ENCODE measurements at regions not wholly inside any gene's neighbourhood (a gene's known extent, or its start where the extent isn't known, plus 50 kb on each side); places are given as distances from the start of the nearest gene placed in this dataset.

- H3K36me3 Mint-ChIP-seq, result no peaks in the 10 kb centered on the region
- no peak overlapping the region for H3K4me3 Mint-ChIP-seq
- H3K9me3 Mint-ChIP-seq, result no peaks in the 10 kb centered on the region
- H3K27me3 Mint-ChIP-seq, result peaks cover 5% of the 10 kb centered on the region
- intact Hi-C loops (cut with micrococcal nuclease), result no loop called here
- H3K27ac Mint-ChIP-seq, result no peak overlapping the region
- DNase-seq, result no peak
- ChIA-PET POLR2A (no interaction called here), CTCF (no interaction called here)
- H3K4me1 Mint-ChIP-seq (ENCODE audit: low read depth), result no peaks in the 10 kb centered on the region
Measured at GRCh38 chr5:111676926-111677415, 80.0 kb downstream of the NREP start.

DNA sequence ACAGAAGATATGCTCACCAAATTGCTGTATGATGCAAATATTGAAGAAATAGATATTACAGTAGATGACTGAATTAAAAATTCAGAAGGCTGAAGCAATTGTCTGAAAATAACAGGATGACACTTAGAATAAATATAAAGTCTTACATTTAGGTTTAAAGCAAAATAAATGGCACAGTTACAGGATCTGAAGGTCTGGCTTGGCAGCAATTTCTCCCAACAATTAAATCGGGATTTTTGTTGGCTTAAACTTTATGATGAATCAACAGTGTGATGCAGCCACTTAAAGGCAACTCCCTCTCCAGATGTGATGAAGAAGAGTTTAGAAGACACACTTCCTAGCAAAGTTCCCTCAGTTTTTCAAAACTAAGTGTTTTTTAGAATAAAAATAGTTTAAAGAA is 80.5 kb downstream of the NREP start:
- H3K4me3 Mint-ChIP-seq, result no peak overlapping the region
- ChIA-PET CTCF (no interaction called here), POLR2A (no interaction called here)
- H3K9me3 Mint-ChIP-seq, result no peaks in the 10 kb centered on the region
- H3K36me3 Mint-ChIP-seq, result no peaks in the 10 kb centered on the region
- no peak overlapping the region for H3K27ac Mint-ChIP-seq
- intact Hi-C loops (cut with micrococcal nuclease), result no loop called here
- H3K4me1 Mint-ChIP-seq (ENCODE audit: low read depth), result no peaks in the 10 kb centered on the region
- H3K27me3 Mint-ChIP-seq, result peaks cover 5% of the 10 kb centered on the region
- no peak for DNase-seq

DNA sequence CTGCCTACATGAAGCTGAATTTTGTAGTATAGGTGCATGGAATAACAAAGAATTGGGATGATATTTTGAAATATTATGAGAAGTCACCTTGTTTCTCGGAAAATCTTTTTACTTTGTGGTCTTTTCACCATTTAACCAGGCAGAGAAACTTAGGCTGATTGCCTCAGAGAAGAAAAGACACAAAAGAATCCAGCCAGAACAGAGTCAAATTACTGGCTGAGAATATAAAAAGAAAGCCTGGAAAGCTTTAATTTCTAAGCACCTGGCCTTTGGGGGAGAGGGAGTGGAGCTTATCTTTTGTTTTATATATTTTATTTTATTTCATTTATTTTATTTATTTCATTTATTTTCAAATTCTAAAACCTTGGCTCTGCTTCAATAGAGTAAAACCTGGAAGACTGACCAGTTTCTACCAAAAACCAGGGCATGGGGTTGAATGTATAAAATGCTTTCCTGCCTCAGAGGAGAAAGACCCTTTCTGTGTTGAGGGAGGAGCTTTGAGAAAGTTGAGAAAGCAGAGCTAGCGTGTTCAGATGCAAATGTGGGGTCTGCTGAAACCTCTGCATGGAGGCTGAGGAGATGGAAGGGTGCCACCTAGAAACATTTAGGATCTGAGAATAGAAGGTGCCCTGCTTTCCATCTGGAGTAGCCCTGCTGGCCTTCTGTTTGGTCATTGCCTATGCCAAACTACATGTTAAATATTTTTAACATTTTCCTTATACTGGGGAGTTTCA is 81.6 kb downstream of the NREP start:
- CTCF ChIA-PET, result no interaction called here
- intact Hi-C loops (cut with micrococcal nuclease), result no loop called here

GRCh38 chr5:111673891-111674626 is 82.9 kb downstream of the NREP start:
- no peaks in the 10 kb centered on the region for H3K4me1 Mint-ChIP-seq (ENCODE audit: low read depth)
- H3K36me3 Mint-ChIP-seq, result no peaks in the 10 kb centered on the region
- CTCF ChIA-PET, result no interaction called here
- H3K27me3 Mint-ChIP-seq, result peaks cover 1% of the 10 kb centered on the region
- POLR2A ChIA-PET, result no interaction called here
- intact Hi-C loops (cut with micrococcal nuclease), result no loop called here
- H3K27ac Mint-ChIP-seq, result no peak overlapping the region
- H3K9me3 Mint-ChIP-seq, result no peaks in the 10 kb centered on the region
- no peak for DNase-seq
- H3K4me3 Mint-ChIP-seq, result no peak overlapping the region

More for the DNA sequence above, 81.6 kb downstream of the NREP start:
- POLR2A ChIA-PET, result no interaction called here
- H3K27me3 Mint-ChIP-seq, result peaks cover 3% of the 10 kb centered on the region
- H3K9me3 Mint-ChIP-seq, result no peaks in the 10 kb centered on the region
- no peak overlapping the region for H3K27ac Mint-ChIP-seq
- no peaks in the 10 kb centered on the region for H3K4me1 Mint-ChIP-seq (ENCODE audit: low read depth)
- H3K4me3 Mint-ChIP-seq, result no peak overlapping the region
- no peak for DNase-seq
- no peaks in the 10 kb centered on the region for H3K36me3 Mint-ChIP-seq

GRCh38 chr5:111672099-111672498 is 84.9 kb downstream of the NREP start:
- Mint-ChIP-seq H3K4me1 (ENCODE audit: low read depth) (no peaks in the 10 kb centered on the region), H3K36me3 (no peaks in the 10 kb centered on the region), H3K27me3 (peaks cover 2% of the 10 kb centered on the region), H3K4me3 (no peak overlapping the region), H3K27ac (no peak overlapping the region), H3K9me3 (no peaks in the 10 kb centered on the region)
- intact Hi-C loops (cut with micrococcal nuclease), result no loop called here
- POLR2A ChIA-PET, result no interaction called here
- DNase-seq, result no peak
- CTCF ChIA-PET, result no interaction called here

DNA sequence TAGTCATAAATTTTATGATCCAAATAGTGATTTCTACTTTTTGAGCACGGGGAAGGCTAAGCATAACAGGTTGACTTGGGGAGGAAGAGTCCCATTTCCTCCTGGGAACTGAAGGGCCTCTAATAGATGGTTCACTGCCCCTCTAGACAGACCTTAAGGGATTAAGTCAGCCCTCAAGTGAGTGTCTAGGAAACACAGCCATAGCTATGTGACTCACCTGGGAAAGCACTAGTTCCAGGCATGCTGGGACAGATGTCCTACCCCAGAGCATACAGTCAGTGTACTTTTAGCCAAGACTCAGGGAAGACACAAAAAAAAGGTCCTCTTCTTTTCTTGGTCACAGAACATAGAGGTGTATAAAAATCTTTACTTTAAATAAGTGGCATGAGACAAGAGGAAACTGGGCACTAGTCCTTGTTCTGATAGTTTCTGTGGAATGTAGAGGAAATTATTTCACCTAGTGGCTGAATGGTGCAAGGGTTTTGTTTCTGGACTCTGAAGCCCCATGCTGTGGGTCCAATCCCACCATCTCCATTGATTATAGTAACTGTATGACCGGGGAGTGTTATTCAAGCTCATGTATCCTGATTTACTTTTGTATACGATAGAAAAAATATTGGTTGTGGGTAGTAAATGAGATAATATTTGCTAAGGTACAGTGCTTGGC is 86.0 kb downstream of the NREP start:
- Mint-ChIP-seq H3K9me3 (no peaks in the 10 kb centered on the region), H3K4me3 (no peak overlapping the region), H3K36me3 (no peaks in the 10 kb centered on the region), H3K4me1 (ENCODE audit: low read depth) (no peaks in the 10 kb centered on the region), H3K27me3 (peaks cover 3% of the 10 kb centered on the region), H3K27ac (no peak overlapping the region)
- CTCF ChIA-PET, result no interaction called here
- POLR2A ChIA-PET, result no interaction called here
- no peak for DNase-seq
- intact Hi-C loops (cut with micrococcal nuclease), result no loop called here

DNA sequence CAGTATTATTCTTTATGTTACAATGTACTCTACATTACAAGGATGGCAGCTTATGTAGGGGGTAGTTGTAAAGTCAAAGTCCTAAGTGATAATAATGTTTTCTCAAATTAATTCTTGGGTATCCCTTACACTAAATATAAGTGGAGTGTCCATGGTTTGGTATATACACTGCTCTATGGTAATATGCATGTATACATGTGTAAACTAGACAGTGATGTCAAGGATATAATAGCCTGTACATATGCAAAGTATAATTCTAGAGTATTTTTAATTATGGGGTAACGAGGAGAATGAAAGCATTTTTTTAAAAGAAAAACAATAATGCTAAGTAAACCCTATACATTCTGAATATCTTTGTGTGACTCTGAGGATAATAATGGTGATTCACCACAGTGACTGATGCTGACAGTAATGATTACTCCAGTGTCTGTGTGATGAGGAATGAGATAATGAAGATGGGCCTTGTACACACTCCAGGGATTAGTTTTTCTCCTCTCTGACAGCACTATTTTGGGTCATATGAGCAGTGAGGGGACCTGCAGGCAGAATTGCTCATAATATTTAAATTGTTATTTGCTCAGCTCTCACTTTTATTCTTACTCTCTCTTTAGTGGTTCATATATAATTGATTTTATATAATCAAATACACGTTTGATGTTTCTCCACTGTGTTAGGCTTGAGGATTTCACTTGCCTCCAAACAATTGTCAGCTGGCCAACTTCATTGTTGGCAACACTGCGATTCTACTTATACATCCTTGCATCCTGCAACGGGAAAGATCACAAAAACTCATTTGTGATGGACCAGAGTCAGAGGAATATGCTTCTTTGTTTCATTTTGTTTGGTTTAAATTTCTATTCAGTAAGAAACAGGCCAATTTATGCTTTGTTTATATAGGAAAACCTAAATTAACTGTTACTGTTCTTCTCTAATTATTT is 88.2 kb downstream of the NREP start:
- no peak for DNase-seq
- ChIA-PET CTCF (interaction anchor here (1.7 kb wide), 1 partner anchor 118 kb away, joined by 8 read pairs; no protein-coding TSS in a partner anchor), POLR2A (no interaction called here)
- no peaks in the 10 kb centered on the region for H3K4me1 Mint-ChIP-seq (ENCODE audit: low read depth)
- H3K4me3 Mint-ChIP-seq, result no peak overlapping the region
- peaks cover 3% of the 10 kb centered on the region for H3K27me3 Mint-ChIP-seq
- H3K27ac Mint-ChIP-seq, result no peak overlapping the region
- H3K36me3 Mint-ChIP-seq, result no peaks in the 10 kb centered on the region
- intact Hi-C loops (cut with micrococcal nuclease), result loop anchor here (10.0 kb wide), 1 partner anchor 114 kb away; no protein-coding TSS in a partner anchor
- H3K9me3 Mint-ChIP-seq, result no peaks in the 10 kb centered on the region

- no peak overlapping the region for H3K27ac Mint-ChIP-seq
- H3K9me3 Mint-ChIP-seq, result no peaks in the 10 kb centered on the region
- no peaks in the 10 kb centered on the region for H3K4me1 Mint-ChIP-seq (ENCODE audit: low read depth)
- H3K36me3 Mint-ChIP-seq, result no peaks in the 10 kb centered on the region
- peaks cover 2% of the 10 kb centered on the region for H3K27me3 Mint-ChIP-seq
- ChIA-PET POLR2A (interaction anchor here (0.8 to 0.9 kb wide), 2 partner anchors 90 to 367 kb away, joined by 3 read pairs; partner anchors contain the start of gene NREP), CTCF (interaction anchor here (1.7 kb wide), 1 partner anchor 117 kb away, joined by 8 read pairs; no protein-coding TSS in a partner anchor)
- intact Hi-C loops (cut with micrococcal nuclease), result loop anchor here (1.0 to 10.0 kb wide), 2 partner anchors 39 to 112 kb away; no protein-coding TSS in a partner anchor
- DNase-seq, result no peak
- H3K4me3 Mint-ChIP-seq, result no peak overlapping the region
Measured at GRCh38 chr5:111667128-111667736, 89.8 kb downstream of the NREP start.

DNA sequence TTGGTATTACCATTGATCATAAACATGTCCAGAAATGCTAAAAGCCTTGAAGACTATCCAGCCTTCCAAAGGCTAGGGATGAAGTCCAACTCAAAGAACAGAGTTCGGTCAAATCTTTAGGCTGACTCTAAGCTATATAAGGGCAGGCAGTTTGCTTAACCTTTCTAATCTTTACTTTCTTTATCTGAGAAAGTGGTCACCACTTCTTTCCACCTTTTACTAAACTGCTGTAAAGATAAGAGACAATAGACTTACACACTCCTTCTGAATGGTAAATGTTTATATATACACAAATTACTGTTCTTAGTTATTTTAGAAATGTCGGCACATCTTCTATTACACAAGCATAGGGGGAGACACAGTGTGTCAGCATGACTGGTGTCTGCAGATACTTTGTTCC is 100.4 kb downstream of the NREP start:
- Mint-ChIP-seq H3K27me3 (no peaks in the 10 kb centered on the region), H3K36me3 (peaks cover 2% of the 10 kb centered on the region), H3K27ac (no peak overlapping the region), H3K4me1 (ENCODE audit: low read depth) (no peaks in the 10 kb centered on the region), H3K4me3 (no peak overlapping the region), H3K9me3 (peaks cover 10% of the 10 kb centered on the region)
- ChIA-PET POLR2A (no interaction called here), CTCF (no interaction called here)
- intact Hi-C loops (cut with micrococcal nuclease), result no loop called here
- DNase-seq, result no peak

- Mint-ChIP-seq H3K4me1 (ENCODE audit: low read depth) (no peaks in the 10 kb centered on the region), H3K27ac (no peak overlapping the region), H3K27me3 (no peaks in the 10 kb centered on the region), H3K4me3 (no peak overlapping the region), H3K9me3 (peaks cover 6% of the 10 kb centered on the region), H3K36me3 (peaks cover 2% of the 10 kb centered on the region)
- CTCF ChIA-PET, result no interaction called here
- intact Hi-C loops (cut with micrococcal nuclease), result no loop called here
- DNase-seq, result no peak
- POLR2A ChIA-PET, result no interaction called here
Measured at GRCh38 chr5:111655169-111655924, 101.6 kb downstream of the NREP start.

DNA sequence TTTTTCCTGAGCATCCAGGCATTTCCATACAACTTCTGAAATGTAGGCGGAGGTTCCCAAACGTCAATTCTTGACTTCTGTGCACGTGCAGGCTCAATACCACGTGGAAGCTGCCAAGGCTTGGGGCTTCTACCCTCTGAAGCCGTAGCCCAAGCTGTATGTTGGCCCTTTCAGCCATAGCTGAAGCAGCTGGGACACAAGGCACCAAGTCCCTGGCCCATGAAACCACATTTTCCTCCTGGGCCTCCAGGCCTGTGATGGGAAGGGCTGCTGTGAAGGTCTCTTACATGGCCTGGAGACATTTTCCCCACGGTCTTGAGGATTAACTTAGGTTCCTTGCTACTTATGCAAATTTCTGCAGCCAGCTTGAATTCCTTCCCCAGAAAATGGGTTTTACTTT is 103.6 kb downstream of the NREP start:
- intact Hi-C loops (cut with micrococcal nuclease), result no loop called here
- ChIA-PET POLR2A (no interaction called here), CTCF (no interaction called here)
- Mint-ChIP-seq H3K9me3 (no peaks in the 10 kb centered on the region), H3K36me3 (no peaks in the 10 kb centered on the region), H3K27me3 (no peaks in the 10 kb centered on the region), H3K4me3 (no peak overlapping the region), H3K27ac (no peak overlapping the region), H3K4me1 (ENCODE audit: low read depth) (no peaks in the 10 kb centered on the region)
- DNase-seq, result no peak

Measured in activated CD4-positive, alpha-beta memory T cell treated with anti-CD3 and anti-CD28 coated beads for 36 hours (primary cell).